GM12878 (cell line): ENCODE measurements at regions not wholly inside any gene's neighbourhood (a gene's known extent, or its start where the extent isn't known, plus 50 kb on each side); places are given as distances from the start of the nearest gene placed in this dataset.

Experiments
- ATAC-seq: fragments of 200-7000 bp; cut with Tn5 transposase; 3 replicates; pipeline ENCODE4 v1.9.1; 2020; ENCODE audit warnings: mild to moderate bottlenecking, moderate library complexity
- BruUV-seq: library from RNA; stranded (reverse); fragments of 400-500 nt; replicated peaks from 2 replicates; lab custom pipeline; 2021; lab: Mats Ljungman, UMichigan
- CTCF ChIA-PET: fragments of 300-600 bp; sonication (Branson Sonifier 250); formaldehyde crosslinking; extraction: SDS; loops from one replicate; lab custom pipeline; 2021; ENCODE audit warnings: inconsistent platforms; lab: Yijun Ruan, JAX
- POLR2A ChIA-PET: fragments of 350-600 bp; formaldehyde crosslinking; extraction: SDS; loops from one replicate; lab custom pipeline; 2021; ENCODE audit warnings: inconsistent platforms; lab: Charles Lee
- RAD21 ChIA-PET: fragments of 300-600 bp; sonication (Branson Sonifier 250); formaldehyde crosslinking; loops from one replicate; lab custom pipeline; 2023; ENCODE audit warnings: antibody characterized with exemption; ENCODE audit not compliant: unreplicated experiment; lab: Charles Lee
- SMC1A ChIA-PET: fragments of 300-600 bp; sonication (Branson Sonifier 250); formaldehyde crosslinking; loops from one replicate; lab custom pipeline; 2023; ENCODE audit not compliant: unreplicated experiment, uncharacterized antibody; lab: Charles Lee
- DNase-seq: peaks from one replicate; pipeline ENCODE4 v3.0.0-alpha.2; 2011; ENCODE audit warnings: low read depth, low spot score
- FAIRE-seq: peaks from 3 replicates; lab custom pipeline; 2011; peaks lifted over from hg19 to GRCh38; lab: Jason Lieb, UNC
- H2AFZ ChIP-seq: 2 replicates; pipeline ENCODE4 v1.6.0; 2011; ENCODE audit warnings: low read depth, low read length, control low read depth; ENCODE audit not compliant: control insufficient read depth
- H3K27ac ChIP-seq: 2 replicates; pipeline ENCODE4 v1.5.1; 2011; ENCODE audit warnings: control low read depth; ENCODE audit not compliant: control insufficient read depth, insufficient read depth
- H3K27me3 ChIP-seq, 2 experiments: replicated peaks in 1 of 2; 2 replicates each; pipeline versions ENCODE4 v1.6.0 to v1.6.1; 2011; ENCODE audit warnings: low read length in 1 of 2; ENCODE audit not compliant: control insufficient read depth in 2 of 2, insufficient read depth in 2 of 2
- H3K36me3 ChIP-seq, 2 experiments: 2 replicates each; pipeline ENCODE4 v1.5.1; 2011; ENCODE audit warnings: low read length in 1 of 2; ENCODE audit not compliant: control insufficient read depth in 2 of 2, insufficient read depth in 2 of 2
- H3K4me1 ChIP-seq: 2 replicates; pipeline ENCODE4 v1.6.1; 2011; ENCODE audit warnings: mild to moderate bottlenecking, low read length, moderate library complexity, mixed read lengths; ENCODE audit not compliant: control insufficient read depth, insufficient read depth
- H3K4me2 ChIP-seq: 2 replicates; pipeline ENCODE4 v1.6.0; 2011; ENCODE audit warnings: control low read depth; ENCODE audit not compliant: control insufficient read depth, insufficient read depth
- H3K4me3 ChIP-seq: fragments of 200-600 bp; sonication (generic); 2 replicates; pipeline ENCODE4 v1.5.1; 2016
- H3K79me2 ChIP-seq: 2 replicates; pipeline ENCODE4 v1.6.0; 2011; ENCODE audit warnings: low read length; ENCODE audit not compliant: control insufficient read depth, insufficient read depth
- H3K9ac ChIP-seq: 2 replicates; pipeline ENCODE4 v1.8.0; 2011; ENCODE audit warnings: low read length, control low read depth, mixed read lengths; ENCODE audit not compliant: control insufficient read depth, insufficient read depth
- H3K9me3 ChIP-seq: replicated peaks from 3 replicates; pipeline ENCODE4 v1.5.1; 2011; ENCODE audit warnings: mild to moderate bottlenecking, low read length; ENCODE audit not compliant: control insufficient read depth, insufficient read depth
- H4K20me1 ChIP-seq: 2 replicates; pipeline ENCODE4 v1.6.0; 2011; ENCODE audit not compliant: control insufficient read depth, insufficient read depth
- CHD1 ChIP-seq: IDR thresholded peaks from 2 replicates; pipeline ENCODE4 v1.6.1; 2012; ENCODE audit warnings: low read depth, low read length, improper control_type of control experiment
- CREB1 ChIP-seq: IDR thresholded peaks from 2 replicates; pipeline ENCODE4 v1.6.1; 2012; ENCODE audit warnings: low read depth, mild to moderate bottlenecking, inconsistent platforms
- HDGF ChIP-seq: fragments of 450-650 bp; IDR thresholded peaks from 2 replicates; pipeline ENCODE4 v1.6.1; 2016; ENCODE audit warnings: antibody characterized with exemption
- JUNB ChIP-seq: IDR thresholded peaks from 2 replicates; pipeline ENCODE4 v1.6.1; 2016; ENCODE audit warnings: antibody characterized with exemption, mild to moderate bottlenecking
- KLF5 ChIP-seq: fragments of 450-650 bp; IDR thresholded peaks from 2 replicates; pipeline ENCODE4 v1.6.1; 2014; ENCODE audit warnings: mild to moderate bottlenecking; ENCODE audit not compliant: partially characterized antibody
- MTA3 ChIP-seq: IDR thresholded peaks from 2 replicates; pipeline ENCODE4 v1.6.1; 2012; ENCODE audit warnings: low read length, inconsistent platforms, borderline replicate concordance
- MYB ChIP-seq: fragments of 150-350 bp; IDR thresholded peaks from 2 replicates; pipeline ENCODE4 v1.6.1; 2014; ENCODE audit warnings: mild to moderate bottlenecking, low read depth, low read length, borderline replicate concordance
- NR2F1 ChIP-seq: fragments of 450-650 bp; conservative IDR thresholded peaks from 2 replicates; pipeline ENCODE4 v1.6.1; 2017; ENCODE audit warnings: mild to moderate bottlenecking
- WRNIP1 ChIP-seq: IDR thresholded peaks from 2 replicates; pipeline ENCODE4 v1.6.1; 2011; ENCODE audit warnings: low read depth, low read length, improper control_type of control experiment, borderline replicate concordance
- whole genome bisulfite sequencing: methylation state at CpG from one replicate; pipeline ENCODE4 v1.1.6; 2016; ENCODE audit warnings: low lambda C conversion rate; ENCODE audit not compliant: insufficient replicate concordance, insufficient coverage; ENCODE audit errors: missing lambda C conversion rate; 5-methylcytosine and 5-hydroxymethylcytosine counted together
- in situ Hi-C: fragments of 300-500 bp; cut with MboI; formaldehyde crosslinking; loops from 9 replicates; pipeline ENCODE4 v1.14.3; 2018; ENCODE audit warnings: mixed read lengths
- intact Hi-C: fragments of 100-400 bp; cut with micrococcal nuclease; formaldehyde crosslinking; loops from one replicate; pipeline ENCODE4 v1.14.2; 2022; ENCODE audit not compliant: unreplicated experiment
- TF ChIP-seq, protein P1 (sequence below): fragments of 450-650 bp; IDR thresholded peaks from 2 replicates; pipeline ENCODE4 v1.6.1; 2016; ENCODE audit warnings: mild to moderate bottlenecking, moderate library complexity, borderline replicate concordance
- TF ChIP-seq, protein P2 (sequence below): IDR thresholded peaks from 2 replicates; pipeline ENCODE4 v1.6.1; 2011; ENCODE audit warnings: borderline replicate concordance, low read depth, mild to moderate bottlenecking, moderate library complexity, mixed read lengths, low read length; ENCODE audit not compliant: insufficient read depth; ENCODE audit errors: extremely low read length
- TF ChIP-seq, protein P3 (sequence below): fragments of 450-650 bp; formaldehyde crosslinking; IDR thresholded peaks from 2 replicates; pipeline ENCODE4 v1.5.0; 2022; ENCODE audit warnings: mild to moderate bottlenecking, missing genetic modification characterization
- TF ChIP-seq, protein P4 (sequence below), 3 experiments: IDR thresholded peaks in 2 of 3; conservative IDR thresholded peaks in 1 of 3; 2 replicates each; pipeline ENCODE4 v1.5.1; 2011; ENCODE audit warnings: low read depth in 3 of 3, low read length in 3 of 3, mild to moderate bottlenecking in 3 of 3, control low read depth in 2 of 3, moderate library complexity in 2 of 3, inconsistent platforms in 1 of 3, mixed read lengths in 1 of 3; ENCODE audit not compliant: control insufficient read depth in 2 of 3, insufficient read depth in 1 of 3; ENCODE audit errors: extremely low read depth in 1 of 3

DNA sequence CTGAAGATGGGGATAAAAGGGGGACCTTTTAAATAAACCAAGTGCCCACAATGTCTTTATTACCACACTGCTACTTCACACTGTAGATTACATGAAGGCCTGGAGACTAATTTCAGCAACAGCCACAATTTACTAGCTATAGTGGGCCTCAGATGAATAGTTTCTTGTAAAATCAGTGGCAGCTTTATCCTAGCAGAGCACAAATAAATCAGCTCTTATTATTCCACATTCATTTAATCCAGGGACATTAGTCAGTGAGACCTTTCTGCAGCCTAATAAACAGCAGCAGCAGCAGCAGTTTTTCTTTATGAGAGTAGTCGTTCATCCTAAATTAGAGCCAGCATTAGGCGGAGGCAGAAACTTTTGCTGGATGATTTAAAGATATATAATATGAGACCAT, 542.3 kb downstream of the PSAT1 start (continued):
- TF ChIP-seq, protein P1, sequence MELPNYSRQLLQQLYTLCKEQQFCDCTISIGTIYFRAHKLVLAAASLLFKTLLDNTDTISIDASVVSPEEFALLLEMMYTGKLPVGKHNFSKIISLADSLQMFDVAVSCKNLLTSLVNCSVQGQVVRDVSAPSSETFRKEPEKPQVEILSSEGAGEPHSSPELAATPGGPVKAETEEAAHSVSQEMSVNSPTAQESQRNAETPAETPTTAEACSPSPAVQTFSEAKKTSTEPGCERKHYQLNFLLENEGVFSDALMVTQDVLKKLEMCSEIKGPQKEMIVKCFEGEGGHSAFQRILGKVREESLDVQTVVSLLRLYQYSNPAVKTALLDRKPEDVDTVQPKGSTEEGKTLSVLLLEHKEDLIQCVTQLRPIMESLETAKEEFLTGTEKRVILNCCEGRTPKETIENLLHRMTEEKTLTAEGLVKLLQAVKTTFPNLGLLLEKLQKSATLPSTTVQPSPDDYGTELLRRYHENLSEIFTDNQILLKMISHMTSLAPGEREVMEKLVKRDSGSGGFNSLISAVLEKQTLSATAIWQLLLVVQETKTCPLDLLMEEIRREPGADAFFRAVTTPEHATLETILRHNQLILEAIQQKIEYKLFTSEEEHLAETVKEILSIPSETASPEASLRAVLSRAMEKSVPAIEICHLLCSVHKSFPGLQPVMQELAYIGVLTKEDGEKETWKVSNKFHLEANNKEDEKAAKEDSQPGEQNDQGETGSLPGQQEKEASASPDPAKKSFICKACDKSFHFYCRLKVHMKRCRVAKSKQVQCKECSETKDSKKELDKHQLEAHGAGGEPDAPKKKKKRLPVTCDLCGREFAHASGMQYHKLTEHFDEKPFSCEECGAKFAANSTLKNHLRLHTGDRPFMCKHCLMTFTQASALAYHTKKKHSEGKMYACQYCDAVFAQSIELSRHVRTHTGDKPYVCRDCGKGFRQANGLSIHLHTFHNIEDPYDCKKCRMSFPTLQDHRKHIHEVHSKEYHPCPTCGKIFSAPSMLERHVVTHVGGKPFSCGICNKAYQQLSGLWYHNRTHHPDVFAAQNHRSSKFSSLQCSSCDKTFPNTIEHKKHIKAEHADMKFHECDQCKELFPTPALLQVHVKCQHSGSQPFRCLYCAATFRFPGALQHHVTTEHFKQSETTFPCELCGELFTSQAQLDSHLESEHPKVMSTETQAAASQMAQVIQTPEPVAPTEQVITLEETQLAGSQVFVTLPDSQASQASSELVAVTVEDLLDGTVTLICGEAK: no peak

DNA sequence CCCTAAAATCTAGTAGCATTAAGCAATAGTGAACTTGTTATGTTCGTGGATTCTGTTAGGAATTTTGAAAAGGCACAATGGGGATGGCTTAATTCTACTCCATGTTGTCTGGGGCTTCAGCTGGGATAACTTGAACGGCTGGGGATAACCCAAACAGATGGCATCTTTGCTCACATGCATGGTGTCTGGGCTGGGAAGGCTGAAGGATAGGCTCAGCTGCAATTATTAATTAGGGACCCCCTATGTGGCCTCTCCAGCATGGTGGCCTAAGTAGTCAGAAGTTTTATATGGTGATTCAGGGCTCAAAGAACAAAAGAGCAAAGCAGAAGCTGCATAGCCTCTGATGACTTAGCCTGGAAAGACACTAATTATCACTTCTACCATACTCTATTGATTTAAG, 551.1 kb downstream of the PSAT1 start:
- no peaks in the 10 kb centered on the region for H3K79me2 ChIP-seq
- no peaks in the 10 kb centered on the region for H3K27me3 ChIP-seq
- H3K27ac ChIP-seq: no peak overlapping the region
- CTCF ChIA-PET: no interaction called here
- intact Hi-C loops (no loop called here), in situ Hi-C loops (no loop called here)
- ATAC-seq (no peak), DNase-seq (no peak), FAIRE-seq (no peak)
- no peaks in the 10 kb centered on the region for H3K4me1 ChIP-seq
- no peaks in the 10 kb centered on the region for H4K20me1 ChIP-seq
- WGBS: 0% methylated on average over 2 of the region's 2 CpGs
- H2AFZ ChIP-seq: no peak overlapping the region
- RAD21 ChIA-PET: no interaction called here
- no peaks in the 10 kb centered on the region for H3K36me3 ChIP-seq
- H3K9me3 ChIP-seq: no peaks in the 10 kb centered on the region
- no TSS peak for BruUV-seq
- no peak overlapping the region for H3K4me2 ChIP-seq
- SMC1A ChIA-PET: interaction anchor here (1.4 kb wide), 1 partner anchor 11 kb away, joined by 3 read pairs; no protein-coding TSS in a partner anchor
- POLR2A ChIA-PET: no interaction called here
- H3K9ac ChIP-seq: no peak overlapping the region
- no peak overlapping the region for H3K4me3 ChIP-seq
- TF ChIP-seq KLF5 (no peak), MTA3 (no peak), CREB1 (no peak), CHD1 (no peak), HDGF (no peak), JUNB (no peak), MYB (no peak), NR2F1 (no peak), WRNIP1 (no peak)
- TF ChIP-seq, protein P2, sequence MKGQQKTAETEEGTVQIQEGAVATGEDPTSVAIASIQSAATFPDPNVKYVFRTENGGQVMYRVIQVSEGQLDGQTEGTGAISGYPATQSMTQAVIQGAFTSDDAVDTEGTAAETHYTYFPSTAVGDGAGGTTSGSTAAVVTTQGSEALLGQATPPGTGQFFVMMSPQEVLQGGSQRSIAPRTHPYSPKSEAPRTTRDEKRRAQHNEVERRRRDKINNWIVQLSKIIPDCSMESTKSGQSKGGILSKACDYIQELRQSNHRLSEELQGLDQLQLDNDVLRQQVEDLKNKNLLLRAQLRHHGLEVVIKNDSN: no peak
- TF ChIP-seq, protein P3, sequence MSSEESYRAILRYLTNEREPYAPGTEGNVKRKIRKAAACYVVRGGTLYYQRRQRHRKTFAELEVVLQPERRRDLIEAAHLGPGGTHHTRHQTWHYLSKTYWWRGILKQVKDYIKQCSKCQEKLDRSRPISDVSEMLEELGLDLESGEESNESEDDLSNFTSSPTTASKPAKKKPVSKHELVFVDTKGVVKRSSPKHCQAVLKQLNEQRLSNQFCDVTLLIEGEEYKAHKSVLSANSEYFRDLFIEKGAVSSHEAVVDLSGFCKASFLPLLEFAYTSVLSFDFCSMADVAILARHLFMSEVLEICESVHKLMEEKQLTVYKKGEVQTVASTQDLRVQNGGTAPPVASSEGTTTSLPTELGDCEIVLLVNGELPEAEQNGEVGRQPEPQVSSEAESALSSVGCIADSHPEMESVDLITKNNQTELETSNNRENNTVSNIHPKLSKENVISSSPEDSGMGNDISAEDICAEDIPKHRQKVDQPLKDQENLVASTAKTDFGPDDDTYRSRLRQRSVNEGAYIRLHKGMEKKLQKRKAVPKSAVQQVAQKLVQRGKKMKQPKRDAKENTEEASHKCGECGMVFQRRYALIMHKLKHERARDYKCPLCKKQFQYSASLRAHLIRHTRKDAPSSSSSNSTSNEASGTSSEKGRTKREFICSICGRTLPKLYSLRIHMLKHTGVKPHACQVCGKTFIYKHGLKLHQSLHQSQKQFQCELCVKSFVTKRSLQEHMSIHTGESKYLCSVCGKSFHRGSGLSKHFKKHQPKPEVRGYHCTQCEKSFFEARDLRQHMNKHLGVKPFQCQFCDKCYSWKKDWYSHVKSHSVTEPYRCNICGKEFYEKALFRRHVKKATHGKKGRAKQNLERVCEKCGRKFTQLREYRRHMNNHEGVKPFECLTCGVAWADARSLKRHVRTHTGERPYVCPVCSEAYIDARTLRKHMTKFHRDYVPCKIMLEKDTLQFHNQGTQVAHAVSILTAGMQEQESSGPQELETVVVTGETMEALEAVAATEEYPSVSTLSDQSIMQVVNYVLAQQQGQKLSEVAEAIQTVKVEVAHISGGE (CRISPR knock-in tag): no peak
- TF ChIP-seq, protein P4, sequence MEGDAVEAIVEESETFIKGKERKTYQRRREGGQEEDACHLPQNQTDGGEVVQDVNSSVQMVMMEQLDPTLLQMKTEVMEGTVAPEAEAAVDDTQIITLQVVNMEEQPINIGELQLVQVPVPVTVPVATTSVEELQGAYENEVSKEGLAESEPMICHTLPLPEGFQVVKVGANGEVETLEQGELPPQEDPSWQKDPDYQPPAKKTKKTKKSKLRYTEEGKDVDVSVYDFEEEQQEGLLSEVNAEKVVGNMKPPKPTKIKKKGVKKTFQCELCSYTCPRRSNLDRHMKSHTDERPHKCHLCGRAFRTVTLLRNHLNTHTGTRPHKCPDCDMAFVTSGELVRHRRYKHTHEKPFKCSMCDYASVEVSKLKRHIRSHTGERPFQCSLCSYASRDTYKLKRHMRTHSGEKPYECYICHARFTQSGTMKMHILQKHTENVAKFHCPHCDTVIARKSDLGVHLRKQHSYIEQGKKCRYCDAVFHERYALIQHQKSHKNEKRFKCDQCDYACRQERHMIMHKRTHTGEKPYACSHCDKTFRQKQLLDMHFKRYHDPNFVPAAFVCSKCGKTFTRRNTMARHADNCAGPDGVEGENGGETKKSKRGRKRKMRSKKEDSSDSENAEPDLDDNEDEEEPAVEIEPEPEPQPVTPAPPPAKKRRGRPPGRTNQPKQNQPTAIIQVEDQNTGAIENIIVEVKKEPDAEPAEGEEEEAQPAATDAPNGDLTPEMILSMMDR (IDR thresholded peaks at IDR 0.05 in 2 of 3, conservative IDR thresholded peaks at IDR 0.05 in 1 of 3; ENCODE audit: control insufficient read depth in 2 of 3, extremely low read depth in 1 of 3, insufficient read depth in 1 of 3, low read depth in 3 of 3, low read length in 3 of 3): no peak
